ENCODE measurements at regions not wholly inside any gene's neighbourhood (a gene's known extent, or its start where the extent isn't known, plus 50 kb on each side); places are given as distances from the start of the nearest gene placed in this dataset.
A peak's percentile ranks its signal among the peaks of the same experiment; 100 is the strongest.
"Not testable (repeated sequence)": the region's sequence is repeated elsewhere in the genome, so short reads cannot be mapped to it uniquely, and the experiment has no call there.

- DNase-seq (ENCODE audit: low read depth, low spot score): peak; percentile 79
Measured at GRCh38 chr3:159711560-159712333, 276.9 kb upstream of the IL12A start.

- DNase-seq (ENCODE audit: low read depth, low spot score): no peak
Measured at GRCh38 chr3:159721324-159721723, 267.3 kb upstream of the IL12A start.

GRCh38 chr3:159723295-159723694, 265.3 kb upstream of the IL12A start:
- DNase-seq (ENCODE audit: low read depth, low spot score): no peak

- no peak for DNase-seq (ENCODE audit: low read depth, low spot score)
Measured at GRCh38 chr3:159724627-159725026, 264.0 kb upstream of the IL12A start.

- DNase-seq (ENCODE audit: low read depth, low spot score): peak; percentile 65
Measured at GRCh38 chr3:159726231-159726964, 262.2 kb upstream of the IL12A start.

DNA sequence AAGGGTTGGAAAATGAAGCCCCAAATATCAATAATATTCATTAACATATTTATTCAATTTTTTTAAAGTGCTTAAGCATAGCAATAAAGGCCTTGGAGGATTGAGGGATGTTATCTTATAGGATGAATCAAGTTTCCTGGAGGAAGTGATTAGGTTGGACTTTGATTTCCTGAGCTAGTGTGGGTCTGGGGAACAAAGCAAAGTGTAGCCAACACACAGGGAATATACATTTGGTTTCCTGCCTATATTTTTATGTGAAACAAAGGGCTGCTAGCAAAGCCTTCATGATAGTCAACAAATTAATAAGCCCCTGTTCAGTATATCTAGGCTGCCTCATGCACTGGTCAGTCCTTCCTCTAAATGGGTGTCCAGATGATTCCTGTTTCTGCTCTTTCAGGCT, 261.1 kb upstream of the IL12A start:
- no peak for DNase-seq (ENCODE audit: low read depth, low spot score)

DNA sequence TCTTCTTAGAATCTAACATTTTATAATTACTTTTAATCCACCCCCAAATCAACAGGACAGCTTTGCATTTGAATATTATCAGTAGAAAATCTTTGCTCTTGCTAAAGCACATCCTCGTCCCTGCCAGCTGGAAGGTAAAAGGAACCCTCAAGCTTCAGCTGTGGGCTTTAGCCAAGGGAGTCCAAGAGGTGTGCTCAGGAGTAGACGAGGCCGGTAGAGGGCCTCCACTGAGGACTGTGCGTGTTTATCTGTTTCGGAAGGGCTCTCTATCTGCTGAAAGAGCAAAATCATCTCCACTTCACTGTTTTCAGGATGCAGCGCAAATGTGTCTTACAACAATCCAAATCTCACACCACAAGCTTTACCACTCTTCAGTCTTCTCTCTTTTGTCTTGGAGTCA, 257.4 kb upstream of the IL12A start:
- DNase-seq (ENCODE audit: low read depth, low spot score): no peak

DNA sequence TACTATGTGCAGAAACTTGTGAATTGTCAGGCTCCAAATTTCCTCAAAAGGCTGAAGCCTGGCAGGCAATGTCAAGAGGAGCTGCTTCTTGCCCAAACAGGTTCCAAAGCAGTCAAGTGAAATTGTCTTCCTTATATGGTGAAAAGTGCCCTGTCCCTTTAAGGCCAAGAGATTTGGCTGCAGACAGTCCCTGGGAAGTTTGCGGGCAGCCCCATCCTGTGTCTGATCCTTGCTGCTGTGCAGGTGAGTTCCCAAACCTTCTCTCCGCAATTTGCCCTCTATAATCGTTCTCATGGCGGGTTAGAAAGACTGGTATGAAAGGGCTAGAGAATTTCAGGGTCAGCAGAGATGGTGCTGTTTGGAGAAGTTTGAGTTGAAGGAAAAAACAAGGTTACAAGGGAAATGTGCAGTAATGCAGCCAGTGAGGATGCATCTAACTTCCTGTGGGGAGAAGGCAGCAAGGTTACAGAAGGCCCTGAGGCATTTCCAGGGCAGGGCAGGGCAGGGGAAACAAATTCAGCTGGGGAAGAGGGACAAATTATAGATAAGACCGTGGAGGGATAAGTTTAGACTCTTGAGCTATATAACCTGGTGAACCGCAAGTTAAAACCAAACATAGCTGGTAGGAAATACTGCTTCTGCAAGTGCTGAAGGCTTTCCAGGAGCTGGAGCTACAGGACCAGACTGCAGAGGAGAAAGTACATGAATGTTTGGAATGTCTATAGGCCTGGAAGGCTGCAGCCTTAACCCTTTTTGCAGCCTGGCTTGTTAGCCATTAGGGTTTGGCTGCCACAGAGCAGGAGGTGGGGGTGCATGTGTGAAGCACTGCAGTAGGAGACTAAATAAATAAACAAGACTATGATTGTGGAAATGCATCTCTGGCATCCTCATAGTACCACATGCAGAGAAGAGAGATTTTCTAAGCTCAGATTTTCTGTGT, 256.2 kb upstream of the IL12A start:
- DNase-seq (ENCODE audit: low read depth, low spot score): peak; percentile 86

DNA sequence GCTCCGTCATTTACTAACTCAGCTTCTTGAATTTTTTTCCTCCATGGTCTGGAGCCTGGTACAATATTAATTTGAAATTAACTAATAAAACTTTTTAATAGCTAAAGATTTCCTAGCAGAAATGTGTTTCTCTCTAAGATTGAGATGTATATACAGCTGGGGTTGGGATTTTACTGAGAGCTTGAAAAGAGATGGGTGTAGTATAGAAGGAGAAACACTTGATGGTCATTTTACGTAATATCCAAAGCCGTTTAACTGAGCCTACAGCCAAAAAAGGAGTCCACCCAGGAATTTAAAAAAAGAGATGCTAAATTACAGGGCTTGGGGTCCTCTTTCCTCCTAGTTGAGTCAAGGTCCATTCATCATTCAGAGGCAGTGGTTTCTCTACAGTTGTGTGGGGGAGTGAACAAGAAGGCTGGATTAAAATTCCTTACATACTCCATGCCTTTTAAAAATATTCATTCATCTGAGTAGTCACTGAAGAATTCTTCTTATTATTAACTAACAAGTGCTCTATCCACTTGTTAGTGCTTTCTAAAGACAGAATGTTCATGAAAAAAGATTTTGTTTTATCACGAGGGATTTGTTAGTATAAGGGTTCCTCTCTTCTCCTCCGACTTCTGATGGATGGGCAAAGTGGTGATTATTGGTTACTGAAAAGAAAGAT, 255.3 kb upstream of the IL12A start:
- DNase-seq (ENCODE audit: low read depth, low spot score): peak; percentile 87

GRCh38 chr3:159734681-159735080, 254.0 kb upstream of the IL12A start:
- DNase-seq (ENCODE audit: low read depth, low spot score): no peak

- DNase-seq (ENCODE audit: low read depth, low spot score): no peak
Measured at GRCh38 chr3:159739166-159739565, 249.5 kb upstream of the IL12A start.

DNA sequence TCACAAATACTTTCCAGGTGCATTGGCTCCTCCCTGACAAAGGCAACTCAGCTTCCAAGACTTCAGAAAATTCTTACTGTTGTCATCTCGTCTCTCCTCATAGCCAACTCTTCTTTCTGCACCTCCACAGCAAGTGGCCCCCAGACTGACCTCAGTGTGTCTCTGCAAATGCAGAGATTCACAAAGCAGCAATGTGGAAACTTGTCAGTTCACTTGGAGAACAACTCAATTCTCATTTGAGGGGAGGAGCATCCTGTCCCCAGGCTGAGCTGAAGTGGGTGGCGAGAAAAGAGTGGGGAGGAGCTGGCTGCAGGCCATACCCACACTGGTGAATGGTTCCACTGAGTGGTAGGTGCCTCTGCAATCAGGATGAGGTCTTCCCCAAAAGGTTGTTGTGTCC, 248.7 kb upstream of the IL12A start:
- no peak for DNase-seq (ENCODE audit: low read depth, low spot score)

- DNase-seq (ENCODE audit: low read depth, low spot score): no peak
Measured at GRCh38 chr3:159741281-159741680, 247.4 kb upstream of the IL12A start.

DNA sequence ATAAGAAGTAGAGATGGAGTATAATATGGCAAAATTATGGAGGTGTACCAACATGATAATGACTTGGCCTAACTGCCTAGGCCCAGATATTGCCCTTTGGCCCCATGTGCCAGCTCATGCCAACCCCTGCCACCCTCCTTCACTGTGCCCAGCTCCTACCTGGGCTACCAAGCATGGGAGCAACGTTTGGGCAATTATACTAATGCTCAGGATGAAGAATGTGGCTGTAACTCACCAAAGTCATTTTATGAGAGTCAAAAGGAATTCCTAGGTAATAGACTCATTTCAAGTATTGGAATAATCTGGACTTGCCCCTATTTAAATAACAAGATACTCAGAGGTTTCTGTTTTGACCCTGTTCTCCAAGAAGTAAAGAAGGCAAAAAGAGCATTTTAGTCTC, 240.2 kb upstream of the IL12A start:
- peak; percentile 22 for DNase-seq (ENCODE audit: low read depth, low spot score)

DNA sequence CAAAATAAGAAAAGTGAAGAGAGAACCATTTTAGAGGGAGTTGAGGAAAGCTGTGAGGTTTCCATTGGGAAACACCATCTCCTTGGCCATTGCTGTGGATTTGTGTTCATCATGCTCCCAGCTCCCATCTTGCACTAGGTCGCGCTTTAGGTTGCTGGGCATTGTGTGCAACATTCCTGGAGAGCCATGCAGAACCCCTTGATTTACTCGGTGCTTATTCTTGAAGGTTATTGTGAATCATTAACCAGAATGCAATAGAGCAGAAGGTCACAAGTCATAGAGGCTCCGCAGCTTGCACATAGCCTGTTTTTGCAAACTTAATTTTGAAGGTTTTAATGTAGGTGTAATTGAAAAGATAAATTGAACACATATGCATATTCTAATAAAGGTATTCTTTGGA, 239.2 kb upstream of the IL12A start:
- DNase-seq (ENCODE audit: low read depth, low spot score): no peak

GRCh38 chr3:159751146-159751545, 237.5 kb upstream of the IL12A start:
- no peak for DNase-seq (ENCODE audit: low read depth, low spot score)

- no peak for DNase-seq (ENCODE audit: low read depth, low spot score)
Measured at GRCh38 chr3:159751752-159752151, 236.9 kb upstream of the IL12A start.

- DNase-seq (ENCODE audit: low read depth, low spot score): not testable (repeated sequence)
Measured at GRCh38 chr3:159756279-159757207, 232.1 kb upstream of the IL12A start.

- no peak for DNase-seq (ENCODE audit: low read depth, low spot score)
Measured at GRCh38 chr3:159757341-159758060, 231.1 kb upstream of the IL12A start.

GRCh38 chr3:159760046-159760445, 228.6 kb upstream of the IL12A start:
- DNase-seq (ENCODE audit: low read depth, low spot score): no peak

Data from astrocyte of the hippocampus (primary cell).